ENCODE measurements at regions not wholly inside any gene's neighbourhood (a gene's known extent, or its start where the extent isn't known, plus 50 kb on each side); places are given as distances from the start of the nearest gene placed in this dataset.

- DNase-seq: no peak
- Histone ChIP-seq H3K4me3 (no peak overlapping the region), H3K27me3 (no peaks in the 10 kb centered on the region), H3K9me3 (no peaks in the 10 kb centered on the region), H3K36me3 (ENCODE audit: low read depth, missing control alignments) (no peaks in the 10 kb centered on the region), H3K4me1 (no peaks in the 10 kb centered on the region), H3K27ac (no peak overlapping the region)
- WGBS, 2 donors: 77 to 86% methylated on average over 12 to 13 of the region's 13 CpGs
- TF ChIP-seq POLR2A (IDR thresholded peaks at IDR 0.05) (no peak), CTCF (IDR thresholded peaks at IDR 0.05) (no peak)
- intact Hi-C loops (cut with DNase I; ENCODE audit: low total_unique reads): no loop called here
These were observed 88.8 kb downstream of the CHST1 start for GRCh38 chr11:45576461-45577215.

- no peaks in the 10 kb centered on the region for H3K27me3 ChIP-seq
- TF ChIP-seq CTCF (IDR thresholded peaks at IDR 0.05) (no peak), POLR2A (IDR thresholded peaks at IDR 0.05) (no peak)
- intact Hi-C loops (cut with DNase I; ENCODE audit: low total_unique reads): no loop called here
- H3K36me3 ChIP-seq (ENCODE audit: low read depth, missing control alignments): no peaks in the 10 kb centered on the region
- no peaks in the 10 kb centered on the region for H3K9me3 ChIP-seq
- H3K4me1 ChIP-seq: no peaks in the 10 kb centered on the region
- H3K27ac ChIP-seq: no peak overlapping the region
- WGBS, 2 donors: 87 to 89% methylated on average over 5 of the region's 5 CpGs
- DNase-seq: no peak
- no peak overlapping the region for H3K4me3 ChIP-seq
These were observed 91.7 kb downstream of the CHST1 start for GRCh38 chr11:45573728-45574127.

- intact Hi-C loops (cut with DNase I; ENCODE audit: low total_unique reads): no loop called here
- no peaks in the 10 kb centered on the region for H3K9me3 ChIP-seq
- no peaks in the 10 kb centered on the region for H3K4me1 ChIP-seq
- no peaks in the 10 kb centered on the region for H3K27me3 ChIP-seq
- DNase-seq: no peak
- no peak overlapping the region for H3K27ac ChIP-seq
- H3K4me3 ChIP-seq: no peak overlapping the region
- no peak for TF ChIP-seq CTCF (IDR thresholded peaks at IDR 0.05)
- no peak for TF ChIP-seq POLR2A (IDR thresholded peaks at IDR 0.05)
- 75 to 82% methylated on average over 6 to 7 of the region's 7 CpGs for WGBS, 2 donors
- H3K36me3 ChIP-seq (ENCODE audit: low read depth, missing control alignments): no peaks in the 10 kb centered on the region
These were observed 92.9 kb downstream of the CHST1 start for GRCh38 chr11:45572354-45573123.

- Histone ChIP-seq H3K4me3 (no peak overlapping the region), H3K27ac (no peak overlapping the region), H3K4me1 (no peaks in the 10 kb centered on the region), H3K36me3 (ENCODE audit: low read depth, missing control alignments) (no peaks in the 10 kb centered on the region), H3K9me3 (no peaks in the 10 kb centered on the region), H3K27me3 (no peaks in the 10 kb centered on the region)
- no peak for TF ChIP-seq POLR2A (IDR thresholded peaks at IDR 0.05)
- DNase-seq: no peak
- intact Hi-C loops (cut with DNase I; ENCODE audit: low total_unique reads): no loop called here
- WGBS, 2 donors: 89 to 95% methylated on average over 8 of the region's 8 CpGs
These were observed 95.6 kb downstream of the CHST1 start for GRCh38 chr11:45569776-45570175.

GRCh38 chr11:45568049-45568448, 97.4 kb downstream of the CHST1 start:
- no peak for DNase-seq
- no peaks in the 10 kb centered on the region for H3K27me3 ChIP-seq
- no peak overlapping the region for H3K4me3 ChIP-seq
- H3K27ac ChIP-seq: no peak overlapping the region
- H3K36me3 ChIP-seq (ENCODE audit: low read depth, missing control alignments): no peaks in the 10 kb centered on the region
- WGBS, 2 donors: 73 to 91% methylated on average over 4 of the region's 4 CpGs
- intact Hi-C loops (cut with DNase I; ENCODE audit: low total_unique reads): no loop called here
- no peaks in the 10 kb centered on the region for H3K9me3 ChIP-seq
- TF ChIP-seq CTCF (IDR thresholded peaks at IDR 0.05): no peak
- TF ChIP-seq POLR2A (IDR thresholded peaks at IDR 0.05): no peak
- H3K4me1 ChIP-seq: peaks cover 3% of the 10 kb centered on the region
